ENCODE measurements at regions not wholly inside any gene's neighbourhood (a gene's known extent, or its start where the extent isn't known, plus 50 kb on each side); places are given as distances from the start of the nearest gene placed in this dataset.

DNA sequence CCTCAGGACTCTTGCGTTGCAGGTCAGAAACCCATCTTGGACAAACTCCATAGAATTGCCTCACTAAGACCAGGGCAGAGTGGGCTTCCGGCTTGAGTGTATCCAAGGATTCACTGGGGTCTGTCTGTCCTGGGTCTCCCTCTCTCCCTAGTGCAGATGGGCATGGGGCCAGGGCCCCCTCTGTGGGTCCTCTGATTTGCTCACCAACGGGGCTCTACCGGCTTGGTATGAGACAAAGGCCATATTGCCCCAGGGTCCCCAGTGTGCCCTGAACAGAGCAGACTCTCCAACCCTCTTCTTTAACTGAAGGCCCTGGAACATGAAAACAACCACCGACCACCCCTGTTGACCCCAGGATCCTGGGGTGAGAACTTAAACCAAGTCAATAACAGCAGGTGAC, 68.2 kb upstream of the CHST15 start:
- ATAC-seq (no peak), DNase-seq (ENCODE audit: low spot score) (no peak)
- ChIA-PET POLR2A (no interaction called here), CTCF (no interaction called here)
- H3K27me3 Mint-ChIP-seq (ENCODE audit: low read depth) = peaks cover 17% of the 10 kb centered on the region
- no peak for TF ChIP-seq FOXP4 (CRISPR knock-in tag; IDR thresholded peaks at IDR 0.05)
- no peak for TF ChIP-seq PREB (CRISPR knock-in tag; IDR thresholded peaks at IDR 0.05; ENCODE audit: borderline replicate concordance)
- no peak for TF ChIP-seq PRRX2 (CRISPR knock-in tag; IDR thresholded peaks at IDR 0.05)
- TF ChIP-seq, protein P1, sequence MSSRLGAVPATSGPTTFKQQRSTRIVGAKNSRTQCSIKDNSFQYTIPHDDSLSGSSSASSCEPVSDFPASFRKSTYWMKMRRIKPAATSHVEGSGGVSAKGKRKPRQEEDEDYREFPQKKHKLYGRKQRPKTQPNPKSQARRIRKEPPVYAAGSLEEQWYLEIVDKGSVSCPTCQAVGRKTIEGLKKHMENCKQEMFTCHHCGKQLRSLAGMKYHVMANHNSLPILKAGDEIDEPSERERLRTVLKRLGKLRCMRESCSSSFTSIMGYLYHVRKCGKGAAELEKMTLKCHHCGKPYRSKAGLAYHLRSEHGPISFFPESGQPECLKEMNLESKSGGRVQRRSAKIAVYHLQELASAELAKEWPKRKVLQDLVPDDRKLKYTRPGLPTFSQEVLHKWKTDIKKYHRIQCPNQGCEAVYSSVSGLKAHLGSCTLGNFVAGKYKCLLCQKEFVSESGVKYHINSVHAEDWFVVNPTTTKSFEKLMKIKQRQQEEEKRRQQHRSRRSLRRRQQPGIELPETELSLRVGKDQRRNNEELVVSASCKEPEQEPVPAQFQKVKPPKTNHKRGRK (CRISPR knock-in tag; IDR thresholded peaks at IDR 0.05; ENCODE audit: borderline replicate concordance) = no peak
- TF ChIP-seq STAT6 (CRISPR knock-in tag; conservative IDR thresholded peaks at IDR 0.05; ENCODE audit: low read depth) = no peak
- no peak for TF ChIP-seq ESRRA (CRISPR knock-in tag; IDR thresholded peaks at IDR 0.05; ENCODE audit: borderline replicate concordance)
- no peak for TF ChIP-seq JAZF1 (CRISPR knock-in tag; IDR thresholded peaks at IDR 0.05)
- TF ChIP-seq, protein P2, sequence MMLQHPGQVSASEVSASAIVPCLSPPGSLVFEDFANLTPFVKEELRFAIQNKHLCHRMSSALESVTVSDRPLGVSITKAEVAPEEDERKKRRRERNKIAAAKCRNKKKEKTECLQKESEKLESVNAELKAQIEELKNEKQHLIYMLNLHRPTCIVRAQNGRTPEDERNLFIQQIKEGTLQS (CRISPR knock-in tag; conservative IDR thresholded peaks at IDR 0.05) = no peak
- TF ChIP-seq ATF1 (CRISPR knock-in tag; IDR thresholded peaks at IDR 0.05) = no peak
- TF ChIP-seq TP53 (CRISPR knock-in tag; IDR thresholded peaks at IDR 0.05) = no peak
- TF ChIP-seq FOXK1 (CRISPR knock-in tag; IDR thresholded peaks at IDR 0.05) = no peak
- TF ChIP-seq ZBTB21 (CRISPR knock-in tag; IDR thresholded peaks at IDR 0.05; ENCODE audit: borderline replicate concordance) = no peak
- TF ChIP-seq NFATC4 (CRISPR knock-in tag; IDR thresholded peaks at IDR 0.05) = no peak
- no peak for TF ChIP-seq ZNF121 (CRISPR knock-in tag; IDR thresholded peaks at IDR 0.05)
- TF ChIP-seq KAT7 (CRISPR knock-in tag; IDR thresholded peaks at IDR 0.05; ENCODE audit: borderline replicate concordance) = no peak
- TF ChIP-seq ZBTB43 (CRISPR knock-in tag; IDR thresholded peaks at IDR 0.05) = no peak
- peaks cover 13% of the 10 kb centered on the region for H3K36me3 Mint-ChIP-seq
- no peak overlapping the region for H3K4me3 Mint-ChIP-seq
- no peak overlapping the region for H3K27ac Mint-ChIP-seq
- peaks cover 24% of the 10 kb centered on the region for H3K9me3 Mint-ChIP-seq
- H3K4me1 Mint-ChIP-seq = peaks cover 25% of the 10 kb centered on the region

- Mint-ChIP-seq H3K9me3 (peaks cover 24% of the 10 kb centered on the region), H3K4me1 (peaks cover 28% of the 10 kb centered on the region), H3K27me3 (ENCODE audit: low read depth) (peaks cover 17% of the 10 kb centered on the region), H3K27ac (no peak overlapping the region), H3K36me3 (peaks cover 13% of the 10 kb centered on the region), H3K4me3 (no peak overlapping the region)
- POLR2A ChIA-PET = no interaction called here
- CTCF ChIA-PET = no interaction called here
- ATAC-seq = no peak
- no peak for DNase-seq (ENCODE audit: low spot score)
- TF ChIP-seq ZNF281 (CRISPR knock-in tag; IDR thresholded peaks at IDR 0.05) = no peak
- no peak for TF ChIP-seq OVOL2 (CRISPR knock-in tag; IDR thresholded peaks at IDR 0.05; ENCODE audit: borderline replicate concordance)
- TF ChIP-seq, protein P3, sequence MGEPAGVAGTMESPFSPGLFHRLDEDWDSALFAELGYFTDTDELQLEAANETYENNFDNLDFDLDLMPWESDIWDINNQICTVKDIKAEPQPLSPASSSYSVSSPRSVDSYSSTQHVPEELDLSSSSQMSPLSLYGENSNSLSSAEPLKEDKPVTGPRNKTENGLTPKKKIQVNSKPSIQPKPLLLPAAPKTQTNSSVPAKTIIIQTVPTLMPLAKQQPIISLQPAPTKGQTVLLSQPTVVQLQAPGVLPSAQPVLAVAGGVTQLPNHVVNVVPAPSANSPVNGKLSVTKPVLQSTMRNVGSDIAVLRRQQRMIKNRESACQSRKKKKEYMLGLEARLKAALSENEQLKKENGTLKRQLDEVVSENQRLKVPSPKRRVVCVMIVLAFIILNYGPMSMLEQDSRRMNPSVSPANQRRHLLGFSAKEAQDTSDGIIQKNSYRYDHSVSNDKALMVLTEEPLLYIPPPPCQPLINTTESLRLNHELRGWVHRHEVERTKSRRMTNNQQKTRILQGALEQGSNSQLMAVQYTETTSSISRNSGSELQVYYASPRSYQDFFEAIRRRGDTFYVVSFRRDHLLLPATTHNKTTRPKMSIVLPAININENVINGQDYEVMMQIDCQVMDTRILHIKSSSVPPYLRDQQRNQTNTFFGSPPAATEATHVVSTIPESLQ (CRISPR knock-in tag; IDR thresholded peaks at IDR 0.05) = no peak
- TF ChIP-seq ZNF416 (CRISPR knock-in tag; IDR thresholded peaks at IDR 0.05) = no peak
- no peak for TF ChIP-seq JUN (CRISPR knock-in tag; IDR thresholded peaks at IDR 0.05)
- no peak for TF ChIP-seq ZBTB21 (CRISPR knock-in tag; IDR thresholded peaks at IDR 0.05; ENCODE audit: borderline replicate concordance)
Measured at GRCh38 chr10:124160943-124161582, 67.7 kb upstream of the CHST15 start.

All from WTC11 (cell line).